Transverse colon (tissue), 4 donors: ENCODE measurements at regions not wholly inside any gene's neighbourhood (a gene's known extent, or its start where the extent isn't known, plus 50 kb on each side); places are given as distances from the start of the nearest gene placed in this dataset.

ENCODE experiments used
- DNase-seq: peaks from one replicate; pipeline ENCODE4 v3.0.0-alpha.2; 2019
- H3K27ac ChIP-seq, 4 donors: fragments of 200-600 bp; sonication (generic); 2 replicates each; pipeline ENCODE4 v1.5.1; 2016 to 2018; ENCODE audit warnings: inconsistent platforms in 4 of 4
- H3K27me3 ChIP-seq: fragments of 200-600 bp; sonication (generic); 2 replicates; pipeline ENCODE4 v1.5.1; 2017; ENCODE audit warnings: inconsistent platforms
- H3K36me3 ChIP-seq, 4 donors: fragments of 200-600 bp; sonication (generic); 2 replicates each; pipeline ENCODE4 v1.5.1; 2017 to 2019; ENCODE audit warnings: inconsistent platforms in 4 of 4
- H3K4me1 ChIP-seq, 4 donors: fragments of 200-600 bp; sonication (generic); 2 replicates each; pipeline ENCODE4 v1.5.1; 2017 to 2020; ENCODE audit warnings: inconsistent platforms in 4 of 4
- H3K4me3 ChIP-seq, 4 donors: fragments of 200-600 bp; sonication (generic); 1 replicate in 1 of 4; 2 replicates in 3 of 4; pipeline versions ENCODE4 v1.5.1 to v1.6.1; 2017 to 2019; ENCODE audit warnings: inconsistent platforms in 4 of 4
- H3K9me3 ChIP-seq, 2 donors: fragments of 200-600 bp; sonication (generic); 2 replicates each; pipeline ENCODE4 v1.5.1; 2017 to 2019; ENCODE audit warnings: inconsistent platforms in 2 of 2
- EP300 ChIP-seq: sonication (generic); formaldehyde crosslinking; IDR thresholded peaks from one replicate; pipeline ENCODE4 v1.6.1; 2017; ENCODE audit warnings: antibody characterized with exemption, low read depth
- POLR2A ChIP-seq: fragments of 450-650 bp; IDR thresholded peaks from one replicate; pipeline ENCODE4 v1.6.1; 2016; ENCODE audit warnings: antibody characterized with exemption, mild to moderate bottlenecking, moderate library complexity
- POLR2AphosphoS5 ChIP-seq, 3 donors: sonication (generic); formaldehyde crosslinking; IDR thresholded peaks; one replicate each; pipeline ENCODE4 v1.6.1; 2016; ENCODE audit warnings: antibody characterized with exemption in 3 of 3
- WGBS, 2 donors: methylation state at CpG; one replicate each; pipeline ENCODE4 v1.1.5; 2018; ENCODE audit warnings: low coverage in 1 of 2; 5-methylcytosine and 5-hydroxymethylcytosine counted together
- in situ Hi-C, 4 donors: fragments of 200-750 bp; cut with MboI; loops; one replicate each; pipeline versions ENCODE4 v1.15.0 to v1.15.1; 2017; ENCODE audit warnings: low sequenced_read_pairs in 3 of 4, low pct_ligation_motif_present in 1 of 4, low pct_unique_long_range_greater_than_20kb in 1 of 4
- intact Hi-C: fragments of 100-400 bp; cut with DNase I; formaldehyde crosslinking; loops from one replicate; pipeline ENCODE4 v1.15.1; 2023; ENCODE audit warnings: low total_unique reads
- TF ChIP-seq, protein P1 (sequence below), 5 experiments: fragments of 200-600 bp in 3 of 5; fragments of 450-650 bp in 2 of 5; sonication (generic) in 3 of 5; IDR thresholded peaks; 1 replicate in 2 of 5; 2 replicates in 3 of 5; pipeline ENCODE4 v1.5.1; 2016 to 2017; ENCODE audit warnings: antibody characterized with exemption in 5 of 5, inconsistent platforms in 3 of 5, mild to moderate bottlenecking in 2 of 5, moderate library complexity in 1 of 5

DNA sequence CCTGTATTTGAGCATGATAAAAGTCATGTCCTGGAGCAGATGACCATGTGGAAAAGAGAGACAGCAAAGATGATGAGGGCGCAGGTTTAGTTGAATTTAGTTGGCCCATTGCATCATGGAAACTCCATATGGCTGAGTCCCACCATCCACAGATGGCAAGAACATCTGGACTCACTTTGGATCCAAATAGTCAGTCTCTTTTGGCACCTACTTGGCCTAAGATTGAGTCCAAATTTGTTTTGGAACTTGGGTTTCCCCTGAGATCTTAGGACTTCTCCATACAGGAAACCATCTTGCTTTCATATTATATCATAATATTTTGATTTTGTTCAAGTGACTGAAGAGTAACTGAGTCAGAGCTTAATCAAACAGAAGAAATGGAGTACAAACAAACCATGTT is 217.5 kb downstream of the DRD1 start:
- TF ChIP-seq, protein P1, sequence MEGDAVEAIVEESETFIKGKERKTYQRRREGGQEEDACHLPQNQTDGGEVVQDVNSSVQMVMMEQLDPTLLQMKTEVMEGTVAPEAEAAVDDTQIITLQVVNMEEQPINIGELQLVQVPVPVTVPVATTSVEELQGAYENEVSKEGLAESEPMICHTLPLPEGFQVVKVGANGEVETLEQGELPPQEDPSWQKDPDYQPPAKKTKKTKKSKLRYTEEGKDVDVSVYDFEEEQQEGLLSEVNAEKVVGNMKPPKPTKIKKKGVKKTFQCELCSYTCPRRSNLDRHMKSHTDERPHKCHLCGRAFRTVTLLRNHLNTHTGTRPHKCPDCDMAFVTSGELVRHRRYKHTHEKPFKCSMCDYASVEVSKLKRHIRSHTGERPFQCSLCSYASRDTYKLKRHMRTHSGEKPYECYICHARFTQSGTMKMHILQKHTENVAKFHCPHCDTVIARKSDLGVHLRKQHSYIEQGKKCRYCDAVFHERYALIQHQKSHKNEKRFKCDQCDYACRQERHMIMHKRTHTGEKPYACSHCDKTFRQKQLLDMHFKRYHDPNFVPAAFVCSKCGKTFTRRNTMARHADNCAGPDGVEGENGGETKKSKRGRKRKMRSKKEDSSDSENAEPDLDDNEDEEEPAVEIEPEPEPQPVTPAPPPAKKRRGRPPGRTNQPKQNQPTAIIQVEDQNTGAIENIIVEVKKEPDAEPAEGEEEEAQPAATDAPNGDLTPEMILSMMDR (IDR thresholded peaks at IDR 0.05), result no peak
- no peak for TF ChIP-seq POLR2A
- no peak for TF ChIP-seq POLR2AphosphoS5 (IDR thresholded peaks at IDR 0.05)
- TF ChIP-seq EP300, result no peak
- no peak for DNase-seq
- WGBS, 2 donors, result 67 to 84% methylated on average over 1 of the region's 1 CpG

DNA sequence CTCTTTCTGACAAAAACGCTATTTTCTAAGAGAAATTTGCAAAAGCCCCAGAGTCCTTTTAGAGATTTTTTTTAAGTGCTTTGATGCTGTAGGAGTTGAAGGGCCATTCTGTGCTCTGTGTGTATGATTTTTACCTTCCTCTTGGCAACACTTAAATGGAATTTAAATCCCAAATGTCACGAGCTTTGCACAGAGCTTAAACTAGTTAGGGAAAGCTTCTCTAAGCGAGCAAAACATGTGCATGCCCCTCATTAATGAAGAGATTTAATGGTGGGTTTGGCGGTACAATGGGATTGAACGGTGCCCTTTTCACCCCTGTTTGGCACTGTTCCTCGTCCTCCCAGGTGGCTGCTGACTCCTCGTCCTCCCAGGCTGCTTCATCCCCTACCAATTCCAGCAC is 220.7 kb downstream of the DRD1 start:
- no peaks in the 10 kb centered on the region for H3K27me3 ChIP-seq
- H3K4me1 ChIP-seq, result no peaks in the 10 kb centered on the region
- H3K4me3 ChIP-seq, result no peak overlapping the region
- 58 to 62% methylated on average over 7 of the region's 7 CpGs for WGBS, 2 donors
- intact Hi-C loops, result no loop called here
- in situ Hi-C loops, result no loop called here
- H3K36me3 ChIP-seq, result no peaks in the 10 kb centered on the region
- TF ChIP-seq POLR2AphosphoS5 (IDR thresholded peaks at IDR 0.05), result no peak
- no peak for TF ChIP-seq POLR2A
- TF ChIP-seq EP300, result no peak
- TF ChIP-seq, protein P1 (IDR thresholded peaks at IDR 0.05), result no peak
- no peak overlapping the region for H3K27ac ChIP-seq
- DNase-seq, result no peak
- H3K9me3 ChIP-seq, result no peaks in the 10 kb centered on the region

More for the DNA sequence above, 217.5 kb downstream of the DRD1 start:
- no peaks in the 10 kb centered on the region for H3K36me3 ChIP-seq
- intact Hi-C loops (no loop called here), in situ Hi-C loops (no loop called here)
- H3K27me3 ChIP-seq, result no peaks in the 10 kb centered on the region
- no peaks in the 10 kb centered on the region for H3K4me1 ChIP-seq
- no peak overlapping the region for H3K4me3 ChIP-seq
- no peaks in the 10 kb centered on the region for H3K9me3 ChIP-seq
- H3K27ac ChIP-seq, result no peak overlapping the region

DNA sequence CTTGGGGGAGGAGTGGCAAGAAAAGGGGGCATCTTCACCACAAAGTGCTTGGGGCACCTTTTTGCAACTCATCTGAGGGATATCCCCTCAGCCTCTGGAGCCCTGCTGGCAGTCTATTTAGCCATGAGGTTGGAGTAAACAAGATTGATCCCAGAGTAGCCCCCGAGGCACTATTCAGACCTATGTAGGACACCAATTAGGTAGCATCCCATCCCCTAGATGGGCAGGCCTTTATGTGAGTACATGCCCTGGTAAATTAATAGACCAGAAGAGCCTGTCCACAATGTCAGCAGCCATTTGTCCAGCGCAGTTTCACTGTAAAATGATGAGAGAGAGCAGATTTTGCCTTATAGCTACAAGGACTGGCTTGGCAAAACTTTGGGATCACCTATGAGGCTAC is 221.4 kb downstream of the DRD1 start:
- intact Hi-C loops, result no loop called here
- Histone ChIP-seq H3K9me3 (no peaks in the 10 kb centered on the region), H3K27me3 (no peaks in the 10 kb centered on the region), H3K4me1 (no peaks in the 10 kb centered on the region), H3K36me3 (no peaks in the 10 kb centered on the region), H3K4me3 (no peak overlapping the region), H3K27ac (no peak overlapping the region)
- WGBS, 2 donors, result 80% methylated on average over 2 of the region's 2 CpGs; no CpG with 5 or more reads in 1 of the 2 donors
- DNase-seq, result no peak
- TF ChIP-seq, protein P1 (IDR thresholded peaks at IDR 0.05), result no peak
- TF ChIP-seq POLR2AphosphoS5 (IDR thresholded peaks at IDR 0.05), result no peak
- no peak for TF ChIP-seq POLR2A
- TF ChIP-seq EP300, result no peak
- in situ Hi-C loops, result no loop called here

DNA sequence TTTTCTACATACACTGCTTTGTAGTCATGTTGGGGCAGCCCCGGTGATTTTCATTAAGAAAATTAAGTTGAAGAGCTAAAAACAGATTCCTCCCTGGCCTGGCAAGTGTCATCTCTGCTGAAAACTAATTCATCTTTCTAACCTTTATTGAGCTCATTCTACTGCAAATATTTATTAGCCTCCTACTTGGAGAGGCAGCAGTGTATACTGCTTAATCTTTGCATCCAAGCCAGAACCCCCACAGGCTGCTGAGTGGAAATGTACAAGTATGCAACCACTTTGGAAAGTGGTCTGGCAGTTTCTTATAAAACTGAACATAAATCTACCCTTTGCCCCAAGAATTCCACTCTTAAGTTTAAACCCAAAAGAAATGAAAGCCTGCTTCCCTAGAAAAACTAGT is 223.4 kb downstream of the DRD1 start:
- intact Hi-C loops (no loop called here), in situ Hi-C loops (no loop called here)
- 60 to 62% methylated on average over 1 of the region's 1 CpG for WGBS, 2 donors
- Histone ChIP-seq H3K27me3 (no peaks in the 10 kb centered on the region), H3K9me3 (no peaks in the 10 kb centered on the region), H3K27ac (no peak overlapping the region), H3K4me1 (no peaks in the 10 kb centered on the region), H3K4me3 (no peak overlapping the region), H3K36me3 (no peaks in the 10 kb centered on the region)
- DNase-seq, result no peak
- no peak for TF ChIP-seq POLR2AphosphoS5 (IDR thresholded peaks at IDR 0.05)
- TF ChIP-seq POLR2A, result no peak
- TF ChIP-seq, protein P1 (IDR thresholded peaks at IDR 0.05), result no peak
- TF ChIP-seq EP300, result no peak
